H1 (cell line): ENCODE measurements at regions not wholly inside any gene's neighbourhood (a gene's known extent, or its start where the extent isn't known, plus 50 kb on each side); places are given as distances from the start of the nearest gene placed in this dataset.

Source experiments
- CTCF ChIA-PET: fragments of 300-600 bp; sonication (Branson Sonifier 250); formaldehyde crosslinking; loops from one replicate; lab custom pipeline; 2021; ENCODE audit not compliant: partially characterized antibody; lab: Charles Lee
- POLR2A ChIA-PET: fragments of 300-600 bp; sonication (Branson Sonifier 250); formaldehyde crosslinking; loops from one replicate; lab custom pipeline; 2021; ENCODE audit warnings: inconsistent platforms; ENCODE audit not compliant: partially characterized antibody; lab: Charles Lee
- DNase-seq, 2 experiments: peaks; one replicate each; pipeline versions ENCODE4 v3.0.0 to v3.0.0-alpha.2; 2010 to 2022; ENCODE audit warnings: low spot score in 2 of 2, low read depth in 1 of 2, mixed read lengths in 1 of 2
- FAIRE-seq: peaks from 2 replicates; lab custom pipeline; 2011; peaks lifted over from hg19 to GRCh38; lab: Jason Lieb, UNC
- H2AFZ ChIP-seq: 2 replicates; pipeline ENCODE4 v1.8.1; 2012; ENCODE audit warnings: low read length, inconsistent platforms
- H2AK5ac ChIP-seq: 2 replicates; pipeline ENCODE4 v1.6.1; 2013; ENCODE audit warnings: low read depth, low read length
- H2BK120ac ChIP-seq: replicated peaks from 2 replicates; pipeline ENCODE3; 2013; ENCODE audit warnings: low read depth, low read length, inconsistent platforms
- H2BK12ac ChIP-seq: 2 replicates; pipeline ENCODE4 v1.6.1; 2013; ENCODE audit warnings: low read depth, low read length
- H2BK15ac ChIP-seq: 2 replicates; pipeline ENCODE4 v1.6.1; 2013; ENCODE audit warnings: low read length
- H2BK20ac ChIP-seq: 2 replicates; pipeline ENCODE4 v1.6.1; 2013; ENCODE audit warnings: low read length
- H2BK5ac ChIP-seq: 2 replicates; pipeline ENCODE4 v1.6.1; 2013; ENCODE audit warnings: low read depth, low read length
- H3K14ac ChIP-seq: 2 replicates; pipeline ENCODE4 v1.6.1; 2013; ENCODE audit warnings: inconsistent platforms; ENCODE audit not compliant: insufficient read length
- H3K18ac ChIP-seq: 2 replicates; pipeline ENCODE4 v1.6.1; 2013; ENCODE audit warnings: low read length; ENCODE audit errors: extremely low read depth
- H3K23ac ChIP-seq: 2 replicates; pipeline ENCODE4 v1.6.1; 2013; ENCODE audit warnings: inconsistent platforms; ENCODE audit not compliant: insufficient read length
- H3K23me2 ChIP-seq: 2 replicates; pipeline ENCODE4 v1.6.1; 2013; ENCODE audit warnings: low read depth, low read length
- H3K27ac ChIP-seq: 2 replicates; pipeline ENCODE4 v1.6.1; 2011; ENCODE audit warnings: low read depth, low read length, inconsistent platforms
- H3K27me3 ChIP-seq, 4 experiments: replicated peaks in 1 of 4; 1 replicate in 1 of 4; 2 replicates in 3 of 4; pipeline versions ENCODE4 v1.6.1 to v1.8.1; 2011 to 2013; ENCODE audit warnings: low read length in 3 of 4, mild to moderate bottlenecking in 3 of 4, inconsistent platforms in 2 of 4, mixed read lengths in 2 of 4, moderate library complexity in 1 of 4; ENCODE audit not compliant: control insufficient read depth in 3 of 4, insufficient read depth in 3 of 4; ENCODE audit errors: extremely low read depth in 1 of 4
- H3K36me3 ChIP-seq, 4 experiments: 2 replicates each; pipeline versions ENCODE4 v1.6.1 to v1.8.1; 2011 to 2013; ENCODE audit warnings: mild to moderate bottlenecking in 4 of 4, low read length in 3 of 4, moderate library complexity in 2 of 4, control low read depth in 1 of 4, inconsistent platforms in 1 of 4; ENCODE audit not compliant: insufficient read depth in 4 of 4, control insufficient read depth in 2 of 4
- H3K4ac ChIP-seq: replicated peaks from 2 replicates; pipeline ENCODE3; 2013; ENCODE audit warnings: low read length, low read depth, mixed read lengths, inconsistent platforms; ENCODE audit not compliant: insufficient read length
- H3K4me1 ChIP-seq, 4 experiments: replicated peaks in 1 of 4; 1 replicate in 1 of 4; 2 replicates in 3 of 4; pipeline versions ENCODE4 v1.6.1 to v1.8.1; 2011 to 2013; ENCODE audit warnings: low read length in 3 of 4, inconsistent platforms in 2 of 4, mixed read lengths in 1 of 4; ENCODE audit not compliant: insufficient read depth in 4 of 4, control insufficient read depth in 3 of 4
- H3K4me2 ChIP-seq, 2 experiments: 2 replicates each; pipeline versions ENCODE4 v1.6.1 to v1.8.1; 2011 to 2013; ENCODE audit warnings: low read depth in 2 of 2, low read length in 2 of 2, control low read depth in 1 of 2, inconsistent platforms in 1 of 2, mild to moderate bottlenecking in 1 of 2; ENCODE audit not compliant: insufficient read depth in 1 of 2
- H3K4me3 ChIP-seq, 4 experiments: fragments of 200-600, 300-600 bp in 1 of 4; sonication (generic), shearing (Covaris generic), sonication (Bioruptor Twin) in 1 of 4; 2 replicates each; pipeline versions ENCODE4 v1.5.1 to v1.8.1; 2011 to 2016; ENCODE audit warnings: low read length in 4 of 4, low read depth in 3 of 4, control low read depth in 2 of 4, inconsistent platforms in 2 of 4, mild to moderate bottlenecking in 2 of 4, mixed read lengths in 1 of 4, moderate library complexity in 1 of 4; ENCODE audit not compliant: insufficient read depth in 2 of 4; ENCODE audit errors: extremely low read depth in 1 of 4
- H3K56ac ChIP-seq: replicated peaks from 2 replicates; pipeline ENCODE3; 2013; ENCODE audit warnings: low read depth, mild to moderate bottlenecking, mixed read lengths, low read length, inconsistent platforms; ENCODE audit not compliant: insufficient read length
- H3K79me1 ChIP-seq: 2 replicates; pipeline ENCODE4 v1.6.1; 2013; ENCODE audit warnings: low read depth, low read length, control low read depth
- H3K79me2 ChIP-seq, 2 experiments: 2 replicates each; pipeline versions ENCODE4 v1.6.1 to v1.8.1; 2012 to 2013; ENCODE audit warnings: low read length in 2 of 2, mild to moderate bottlenecking in 2 of 2, inconsistent platforms in 1 of 2; ENCODE audit not compliant: insufficient read depth in 2 of 2, control insufficient read depth in 1 of 2
- H3K9ac ChIP-seq, 4 experiments: replicated peaks in 1 of 4; 1 replicate in 1 of 4; 2 replicates in 3 of 4; pipeline versions ENCODE4 v1.6.1 to v1.8.1; 2011 to 2013; ENCODE audit warnings: low read depth in 3 of 4, low read length in 3 of 4, control low read depth in 2 of 4, mild to moderate bottlenecking in 2 of 4, moderate library complexity in 2 of 4, inconsistent platforms in 1 of 4; ENCODE audit errors: extremely low read depth in 1 of 4
- H3K9me3 ChIP-seq, 2 experiments: 2 replicates each; pipeline versions ENCODE4 v1.6.1 to v1.8.1; 2012 to 2013; ENCODE audit warnings: mild to moderate bottlenecking in 2 of 2, moderate library complexity in 2 of 2, control low read depth in 1 of 2, inconsistent platforms in 1 of 2, low read depth in 1 of 2, low read length in 1 of 2, mixed read lengths in 1 of 2; ENCODE audit not compliant: insufficient read depth in 2 of 2
- H4K20me1 ChIP-seq, 2 experiments: replicated peaks in 1 of 2; 2 replicates each; pipeline versions ENCODE3 to v1.8.1; 2011 to 2013; ENCODE audit warnings: inconsistent platforms in 2 of 2, low read length in 2 of 2, mild to moderate bottlenecking in 1 of 2; ENCODE audit not compliant: insufficient read depth in 2 of 2, control insufficient read depth in 1 of 2
- H4K5ac ChIP-seq: 2 replicates; pipeline ENCODE4 v1.6.1; 2013; ENCODE audit warnings: low read length, low read depth, mixed read lengths, inconsistent platforms; ENCODE audit not compliant: insufficient read length
- H4K8ac ChIP-seq: 2 replicates; pipeline ENCODE4 v1.8.0; 2013; ENCODE audit warnings: mild to moderate bottlenecking, moderate library complexity, low read length, inconsistent platforms; ENCODE audit not compliant: insufficient read depth; ENCODE audit errors: extremely low read depth
- H4K91ac ChIP-seq: replicated peaks from 2 replicates; pipeline ENCODE3; 2013; ENCODE audit warnings: low read length, mixed read lengths, inconsistent platforms; ENCODE audit not compliant: insufficient read length
- BACH1 ChIP-seq: IDR thresholded peaks from 2 replicates; pipeline ENCODE4 v1.6.1; 2012; ENCODE audit warnings: low read length, improper control_type of control experiment
- CHD1 ChIP-seq: IDR thresholded peaks from 2 replicates; pipeline ENCODE4 v1.6.1; 2012; ENCODE audit warnings: low read depth, low read length, improper control_type of control experiment
- CTBP2 ChIP-seq: IDR thresholded peaks from 2 replicates; pipeline ENCODE4 v1.7.0; 2011; ENCODE audit warnings: borderline replicate concordance, mild to moderate bottlenecking, moderate library complexity, mixed read lengths, low read length; ENCODE audit not compliant: insufficient read depth, insufficient read length
- HDAC2 ChIP-seq, 2 experiments: fragments of 300-600 bp in 1 of 2; sonication (generic) in 1 of 2; IDR thresholded peaks; 2 replicates each; pipeline ENCODE4 v1.6.1; 2011 to 2012; ENCODE audit warnings: low read depth in 2 of 2, low read length in 2 of 2, mild to moderate bottlenecking in 2 of 2, moderate library complexity in 2 of 2, borderline replicate concordance in 1 of 2, inconsistent platforms in 1 of 2
- KDM4A ChIP-seq: IDR thresholded peaks from one replicate; pipeline ENCODE4 v1.7.1; 2012; ENCODE audit warnings: low read depth, mild to moderate bottlenecking, moderate library complexity, low read length, inconsistent platforms; ENCODE audit not compliant: severe bottlenecking
- KDM5A ChIP-seq: fragments of 200-600 bp; IDR thresholded peaks from 2 replicates; pipeline ENCODE4 v1.7.1; 2012; ENCODE audit warnings: mild to moderate bottlenecking, low read length, inconsistent platforms, mixed read lengths
- NRF1 ChIP-seq: IDR thresholded peaks from 2 replicates; pipeline ENCODE4 v1.6.1; 2011; ENCODE audit warnings: mild to moderate bottlenecking, low read depth, low read length, improper control_type of control experiment
- PHF8 ChIP-seq: fragments of 200-600 bp; sonication (generic); conservative IDR thresholded peaks from 2 replicates; pipeline ENCODE4 v1.7.1; 2012; ENCODE audit warnings: low read depth, mild to moderate bottlenecking, inconsistent platforms, low read length, moderate library complexity
- POLR2AphosphoS5 ChIP-seq: IDR thresholded peaks from 2 replicates; pipeline ENCODE4 v1.6.1; 2011; ENCODE audit warnings: low read depth, low read length
- SIRT6 ChIP-seq: IDR thresholded peaks from one replicate; pipeline ENCODE4 v1.7.1; 2012; ENCODE audit warnings: low read length, inconsistent platforms
- SP2 ChIP-seq: IDR thresholded peaks from 2 replicates; pipeline ENCODE4 v1.6.1; 2012; ENCODE audit warnings: mild to moderate bottlenecking, low read length, inconsistent platforms
- TBP ChIP-seq: IDR thresholded peaks from 2 replicates; pipeline ENCODE4 v1.6.1; 2011; ENCODE audit warnings: low read depth, low read length, improper control_type of control experiment
- TEAD4 ChIP-seq: IDR thresholded peaks from 2 replicates; pipeline ENCODE4 v1.6.1; 2012; ENCODE audit warnings: low read depth, low read length, inconsistent platforms, mixed read lengths
- USF2 ChIP-seq: IDR thresholded peaks from 2 replicates; pipeline ENCODE4 v1.6.1; 2011; ENCODE audit warnings: low read length, improper control_type of control experiment
- WGBS, 2 experiments: shearing (Covaris generic) in 1 of 2; methylation state at CpG; one replicate each; pipeline versions ENCODE4 v1.1.6 to v1.1.7; 2013 to 2015; ENCODE audit warnings: low lambda C conversion rate in 2 of 2, mixed read lengths in 2 of 2, inconsistent platforms in 1 of 2, low coverage in 1 of 2, missing lambda C conversion rate in 1 of 2; ENCODE audit not compliant: insufficient replicate concordance in 2 of 2, insufficient coverage in 1 of 2, insufficient read length in 1 of 2; ENCODE audit errors: extremely low coverage in 1 of 2, missing lambda C conversion rate in 1 of 2; 5-methylcytosine and 5-hydroxymethylcytosine counted together

GRCh38 chr10:84826704-84827103 is 498.3 kb downstream of the CCSER2 start:
- Histone ChIP-seq H2AFZ (no peak overlapping the region), H3K23ac (no peak overlapping the region), H3K79me2 (no peaks in the 10 kb centered on the region), H2BK20ac (no peak overlapping the region), H3K27me3 (no peaks in the 10 kb centered on the region), H2BK12ac (no peak overlapping the region), H2BK5ac (no peak overlapping the region), H2BK120ac (no peak overlapping the region), H4K20me1 (no peaks in the 10 kb centered on the region), H4K91ac (no peak overlapping the region), H3K4ac (no peak overlapping the region), H3K14ac (no peak overlapping the region), H3K4me3 (no peak overlapping the region), H3K56ac (no peak overlapping the region), H3K18ac (no peak overlapping the region), H4K8ac (no peak overlapping the region), H3K23me2 (no peaks in the 10 kb centered on the region; the same call in 1 of the 2 replicates), H2AK5ac (no peak overlapping the region), H3K27ac (no peak overlapping the region), H3K79me1 (no peaks in the 10 kb centered on the region), H3K4me1 (no peaks in the 10 kb centered on the region; a peak in 1 of 7 replicates), H3K9ac (no peak overlapping the region), H2BK15ac (no peak overlapping the region), H4K5ac (no peak overlapping the region), H3K4me2 (no peak overlapping the region), H3K9me3 (no peaks in the 10 kb centered on the region), H3K36me3 (no peaks in the 10 kb centered on the region)
- WGBS, 2 experiments: 72% methylated on average over 3 of the region's 3 CpGs; no CpG with 5 or more reads in 1 of the 2 experiments
- DNase-seq (no peak), FAIRE-seq (no peak)
- POLR2A ChIA-PET: interaction anchor here (1.2 kb wide), 1 partner anchor 87 kb away, joined by 3 read pairs; no protein-coding TSS in a partner anchor
- CTCF ChIA-PET: interaction anchor here (0.6 to 2.3 kb wide), 5 partner anchors 11 to 286 kb away, joined by 3 to 7 read pairs (median 4); no protein-coding TSS in a partner anchor
- TF ChIP-seq PHF8 (no peak), TBP (no peak), USF2 (no peak), POLR2AphosphoS5 (no peak), CTBP2 (no peak), HDAC2 (IDR thresholded peaks at IDR 0.05; ENCODE audit: borderline replicate concordance in 1 of 2, low read depth in 2 of 2, low read length in 2 of 2) (no peak), SIRT6 (no peak), KDM4A (no peak), CHD1 (no peak), NRF1 (no peak), BACH1 (no peak), SP2 (no peak), TEAD4 (no peak), KDM5A (no peak)
